ENCODE measurements at regions not wholly inside any gene's neighbourhood (a gene's known extent, or its start where the extent isn't known, plus 50 kb on each side); places are given as distances from the start of the nearest gene placed in this dataset.

DNA sequence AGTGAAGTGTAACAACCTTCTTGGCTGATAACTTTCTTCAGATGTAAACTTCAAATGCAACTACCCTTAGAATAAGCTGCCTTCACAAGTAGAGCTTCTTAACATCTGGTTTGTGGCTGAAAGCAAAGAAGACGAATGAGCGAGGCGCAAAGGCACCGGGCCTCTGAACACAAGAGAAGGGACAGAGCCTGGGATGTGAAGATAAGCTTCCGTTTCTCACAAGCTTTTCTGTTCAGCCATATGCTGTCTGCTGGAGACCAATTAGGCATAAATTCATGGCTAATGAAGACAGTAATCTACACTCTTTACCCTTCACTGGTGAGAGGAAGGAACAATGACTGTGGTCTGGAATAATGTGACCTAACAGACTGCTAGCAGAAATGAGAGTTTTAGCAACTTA is 195.2 kb downstream of the ATXN7L3B start:
- Histone ChIP-seq H3F3A (ENCODE audit: insufficient read depth) (no peaks in the 10 kb centered on the region), H3K36me3 (ENCODE audit: low read length) (no peaks in the 10 kb centered on the region), H3K27ac (ENCODE audit: low read depth, low read length) (no peak overlapping the region), H2AFZ (ENCODE audit: low read depth, low read length, severe bottlenecking) (no peak overlapping the region), H4K20me1 (ENCODE audit: low read depth, low read length) (no peaks in the 10 kb centered on the region; the same call in 1 of the 2 replicates), H3K4me2 (ENCODE audit: low read depth, low read length, poor library complexity, severe bottlenecking) (no peak overlapping the region), H3K9me3 (ENCODE audit: insufficient read depth, low read length) (no peaks in the 10 kb centered on the region), H3K27me3 (ENCODE audit: low read length) (no peaks in the 10 kb centered on the region), H3K79me2 (ENCODE audit: insufficient read depth, low read length) (no peaks in the 10 kb centered on the region), H3K9ac (ENCODE audit: low read length) (no peak overlapping the region), H3K4me3 (ENCODE audit: insufficient read depth, low read length, poor library complexity, severe bottlenecking) (no peak overlapping the region), H3K9me2 (replicated peaks; ENCODE audit: insufficient read depth, low read length) (no peaks in the 10 kb centered on the region)
- TF ChIP-seq EZH2phosphoT487 (conservative IDR thresholded peaks at IDR 0.05; ENCODE audit: low read length): no peak
- TF ChIP-seq, protein P1, sequence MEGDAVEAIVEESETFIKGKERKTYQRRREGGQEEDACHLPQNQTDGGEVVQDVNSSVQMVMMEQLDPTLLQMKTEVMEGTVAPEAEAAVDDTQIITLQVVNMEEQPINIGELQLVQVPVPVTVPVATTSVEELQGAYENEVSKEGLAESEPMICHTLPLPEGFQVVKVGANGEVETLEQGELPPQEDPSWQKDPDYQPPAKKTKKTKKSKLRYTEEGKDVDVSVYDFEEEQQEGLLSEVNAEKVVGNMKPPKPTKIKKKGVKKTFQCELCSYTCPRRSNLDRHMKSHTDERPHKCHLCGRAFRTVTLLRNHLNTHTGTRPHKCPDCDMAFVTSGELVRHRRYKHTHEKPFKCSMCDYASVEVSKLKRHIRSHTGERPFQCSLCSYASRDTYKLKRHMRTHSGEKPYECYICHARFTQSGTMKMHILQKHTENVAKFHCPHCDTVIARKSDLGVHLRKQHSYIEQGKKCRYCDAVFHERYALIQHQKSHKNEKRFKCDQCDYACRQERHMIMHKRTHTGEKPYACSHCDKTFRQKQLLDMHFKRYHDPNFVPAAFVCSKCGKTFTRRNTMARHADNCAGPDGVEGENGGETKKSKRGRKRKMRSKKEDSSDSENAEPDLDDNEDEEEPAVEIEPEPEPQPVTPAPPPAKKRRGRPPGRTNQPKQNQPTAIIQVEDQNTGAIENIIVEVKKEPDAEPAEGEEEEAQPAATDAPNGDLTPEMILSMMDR (IDR thresholded peaks at IDR 0.05; ENCODE audit: insufficient read depth, low read length, poor library complexity, severe bottlenecking): no peak

DNA sequence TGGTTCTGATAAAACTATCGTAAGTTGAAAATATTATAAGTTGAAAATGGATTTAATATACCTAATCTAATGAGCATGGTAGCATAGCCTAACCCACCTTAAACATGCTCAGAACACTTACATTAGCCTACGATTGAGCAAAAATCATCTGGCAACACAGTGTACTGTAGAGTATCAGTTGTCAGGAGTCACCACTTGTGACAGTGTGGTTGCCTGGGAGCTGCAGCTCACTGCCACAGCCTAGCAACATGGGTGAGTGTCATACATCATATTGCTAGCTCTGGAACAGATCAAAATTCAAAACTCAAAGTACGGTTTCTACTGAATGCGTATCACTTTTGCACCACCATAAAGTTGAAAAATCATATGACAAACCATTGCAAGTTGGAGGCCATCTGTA is 203.5 kb downstream of the ATXN7L3B start:
- TF ChIP-seq, protein P1 (IDR thresholded peaks at IDR 0.05; ENCODE audit: insufficient read depth, low read length, poor library complexity, severe bottlenecking): no peak

DNA sequence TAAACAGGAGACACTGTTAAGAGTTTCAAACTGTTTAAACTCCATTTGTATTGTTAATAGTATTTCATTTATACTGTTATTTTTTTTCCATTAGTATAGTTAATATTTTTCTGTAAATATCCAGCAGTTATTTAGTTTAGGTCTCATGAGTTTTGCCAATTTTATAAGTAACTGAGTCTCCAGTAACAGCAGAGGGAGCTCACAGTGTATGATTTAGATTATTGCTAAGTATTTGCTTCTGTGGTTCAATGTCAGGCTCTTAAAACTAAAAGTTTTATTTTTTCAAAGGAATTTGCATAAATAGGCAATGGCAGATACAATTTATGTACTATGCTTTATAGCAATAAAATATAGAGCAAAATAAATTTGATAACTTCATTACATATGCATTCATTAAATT is 209.7 kb downstream of the ATXN7L3B start:
- H3K9me3 ChIP-seq (ENCODE audit: insufficient read depth, low read length): no peaks in the 10 kb centered on the region
- H3K27me3 ChIP-seq (ENCODE audit: low read length): no peaks in the 10 kb centered on the region
- H3K79me2 ChIP-seq (ENCODE audit: insufficient read depth, low read length): no peaks in the 10 kb centered on the region
- no peaks in the 10 kb centered on the region for H4K20me1 ChIP-seq (ENCODE audit: low read depth, low read length)
- no peaks in the 10 kb centered on the region for H3F3A ChIP-seq (ENCODE audit: insufficient read depth)
- H3K4me3 ChIP-seq (ENCODE audit: insufficient read depth, low read length, poor library complexity, severe bottlenecking): no peak overlapping the region
- H3K9ac ChIP-seq (ENCODE audit: low read length): no peak overlapping the region
- H3K4me2 ChIP-seq (ENCODE audit: low read depth, low read length, poor library complexity, severe bottlenecking): no peak overlapping the region
- no peak overlapping the region for H2AFZ ChIP-seq (ENCODE audit: low read depth, low read length, severe bottlenecking)
- H3K9me2 ChIP-seq (replicated peaks; ENCODE audit: insufficient read depth, low read length): no peaks in the 10 kb centered on the region
- H3K27ac ChIP-seq (ENCODE audit: low read depth, low read length): no peak overlapping the region
- H3K36me3 ChIP-seq (ENCODE audit: low read length): no peaks in the 10 kb centered on the region
- TF ChIP-seq EZH2phosphoT487 (conservative IDR thresholded peaks at IDR 0.05; ENCODE audit: low read length): no peak
- TF ChIP-seq, protein P1 (IDR thresholded peaks at IDR 0.05; ENCODE audit: insufficient read depth, low read length, poor library complexity, severe bottlenecking): no peak

More for the DNA sequence above, 203.5 kb downstream of the ATXN7L3B start:
- H3K4me3 ChIP-seq (ENCODE audit: insufficient read depth, low read length, poor library complexity, severe bottlenecking): no peak overlapping the region
- no peaks in the 10 kb centered on the region for H3F3A ChIP-seq (ENCODE audit: insufficient read depth)
- H4K20me1 ChIP-seq (ENCODE audit: low read depth, low read length): no peaks in the 10 kb centered on the region
- no peaks in the 10 kb centered on the region for H3K9me2 ChIP-seq (replicated peaks; ENCODE audit: insufficient read depth, low read length)
- no peak overlapping the region for H3K9ac ChIP-seq (ENCODE audit: low read length)
- H3K9me3 ChIP-seq (ENCODE audit: insufficient read depth, low read length): no peaks in the 10 kb centered on the region
- H3K27me3 ChIP-seq (ENCODE audit: low read length): no peaks in the 10 kb centered on the region
- H3K27ac ChIP-seq (ENCODE audit: low read depth, low read length): no peak overlapping the region
- H3K79me2 ChIP-seq (ENCODE audit: insufficient read depth, low read length): no peaks in the 10 kb centered on the region
- H2AFZ ChIP-seq (ENCODE audit: low read depth, low read length, severe bottlenecking): no peak overlapping the region
- H3K4me2 ChIP-seq (ENCODE audit: low read depth, low read length, poor library complexity, severe bottlenecking): no peak overlapping the region
- no peaks in the 10 kb centered on the region for H3K36me3 ChIP-seq (ENCODE audit: low read length)

DNA sequence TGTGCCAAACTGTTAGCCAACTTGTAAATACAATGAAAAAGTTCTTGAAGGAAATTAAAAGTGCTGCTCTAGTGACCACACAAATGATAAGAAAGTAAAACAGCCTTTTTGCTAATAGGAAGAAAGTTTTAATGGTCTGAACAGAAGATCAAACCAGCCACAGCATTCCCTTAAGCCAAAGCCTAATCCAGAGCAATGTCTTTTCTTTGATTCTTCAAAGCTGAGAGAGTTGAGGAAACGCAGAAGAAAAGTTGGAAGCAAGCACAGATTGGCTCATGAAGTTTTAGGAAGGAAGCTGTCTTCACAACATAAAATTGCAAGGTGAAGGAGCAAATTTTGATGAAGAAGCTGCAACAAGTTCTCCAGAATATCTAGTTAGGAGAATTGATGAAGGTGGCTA is 213.8 kb downstream of the ATXN7L3B start:
- Histone ChIP-seq H3K4me3 (ENCODE audit: insufficient read depth, low read length, poor library complexity, severe bottlenecking) (no peak overlapping the region), H2AFZ (ENCODE audit: low read depth, low read length, severe bottlenecking) (no peak overlapping the region), H3K27ac (ENCODE audit: low read depth, low read length) (no peak overlapping the region), H3K36me3 (ENCODE audit: low read length) (no peaks in the 10 kb centered on the region), H3K79me2 (ENCODE audit: insufficient read depth, low read length) (no peaks in the 10 kb centered on the region), H3K27me3 (ENCODE audit: low read length) (no peaks in the 10 kb centered on the region), H3K9me3 (ENCODE audit: insufficient read depth, low read length) (no peaks in the 10 kb centered on the region), H3K9ac (ENCODE audit: low read length) (no peak overlapping the region), H3K9me2 (replicated peaks; ENCODE audit: insufficient read depth, low read length) (no peaks in the 10 kb centered on the region), H3K4me2 (ENCODE audit: low read depth, low read length, poor library complexity, severe bottlenecking) (no peak overlapping the region), H4K20me1 (ENCODE audit: low read depth, low read length) (no peaks in the 10 kb centered on the region), H3F3A (ENCODE audit: insufficient read depth) (no peaks in the 10 kb centered on the region)
- TF ChIP-seq EZH2phosphoT487 (conservative IDR thresholded peaks at IDR 0.05; ENCODE audit: low read length): no peak
- TF ChIP-seq, protein P1 (IDR thresholded peaks at IDR 0.05; ENCODE audit: insufficient read depth, low read length, poor library complexity, severe bottlenecking): no peak
